ENCODE measurements at regions not wholly inside any gene's neighbourhood (a gene's known extent, or its start where the extent isn't known, plus 50 kb on each side); places are given as distances from the start of the nearest gene placed in this dataset.
"Not testable (repeated sequence)": the region's sequence is repeated elsewhere in the genome, so short reads cannot be mapped to it uniquely, and the experiment has no call there.

GRCh38 chr1:10867914-10868598 is 71.6 kb upstream of the CASZ1 start:
- DNase-seq, result peak; percentile 52

- no peak for DNase-seq
Measured at GRCh38 chr1:10868599-10868965, 72.1 kb upstream of the CASZ1 start.

- DNase-seq, result no peak
Measured at GRCh38 chr1:10869933-10870332, 73.5 kb upstream of the CASZ1 start.

- no peak for DNase-seq
Measured at GRCh38 chr1:10870493-10871096, 74.1 kb upstream of the CASZ1 start.

- no peak for DNase-seq
Measured at GRCh38 chr1:10873189-10873588, 76.7 kb upstream of the CASZ1 start.

- no peak for DNase-seq
Measured at GRCh38 chr1:10874351-10874750, 77.9 kb upstream of the CASZ1 start.

GRCh38 chr1:10877894-10878293 is 81.4 kb upstream of the CASZ1 start:
- DNase-seq, result peak; percentile 97

GRCh38 chr1:10878469-10878868 is 82.0 kb upstream of the CASZ1 start:
- DNase-seq, result no peak

GRCh38 chr1:10880063-10880462 is 83.6 kb upstream of the CASZ1 start:
- DNase-seq, result no peak

- no peak for DNase-seq
Measured at GRCh38 chr1:10881046-10881445, 84.6 kb upstream of the CASZ1 start.

GRCh38 chr1:10882069-10882468 is 85.6 kb upstream of the CASZ1 start:
- no peak for DNase-seq

GRCh38 chr1:10887032-10887431 is 90.6 kb upstream of the CASZ1 start:
- not testable (repeated sequence) for DNase-seq

GRCh38 chr1:10888291-10888690 is 91.8 kb upstream of the CASZ1 start:
- DNase-seq, result no peak

GRCh38 chr1:10888791-10889649 is 92.6 kb upstream of the CASZ1 start:
- DNase-seq, result no peak

GRCh38 chr1:10889650-10890353 is 93.4 kb upstream of the CASZ1 start:
- no peak for DNase-seq

- DNase-seq, result no peak
Measured at GRCh38 chr1:10890491-10891071, 94.1 kb upstream of the CASZ1 start.

- DNase-seq, result no peak
Measured at GRCh38 chr1:10891091-10891490, 94.6 kb upstream of the CASZ1 start.

GRCh38 chr1:10892138-10893065 is 96.0 kb upstream of the CASZ1 start:
- DNase-seq, result no peak

- no peak for DNase-seq
Measured at GRCh38 chr1:10895621-10896020, 99.2 kb upstream of the CASZ1 start.

GRCh38 chr1:10896673-10897072 is 100.2 kb upstream of the CASZ1 start:
- DNase-seq, result no peak

GRCh38 chr1:10897321-10897980 is 101.0 kb upstream of the CASZ1 start:
- no peak for DNase-seq

Data from DMS79 treated with DMSO at 0.1 percent for 48 hours (cell line).